Activated T-helper 1 cell treated with Interleukin-2 at 50 U/mL for 16 hours (primary cell): ENCODE measurements at regions not wholly inside any gene's neighbourhood (a gene's known extent, or its start where the extent isn't known, plus 50 kb on each side); places are given as distances from the start of the nearest gene placed in this dataset.
"Not testable (repeated sequence)": the region's sequence is repeated elsewhere in the genome, so short reads cannot be mapped to it uniquely, and the experiment has no call there.

ENCODE experiments used
- DNase-seq: peaks from one replicate; pipeline ENCODE4 v3.0.0-alpha.2; 2020; ENCODE audit warnings: low read depth

DNA sequence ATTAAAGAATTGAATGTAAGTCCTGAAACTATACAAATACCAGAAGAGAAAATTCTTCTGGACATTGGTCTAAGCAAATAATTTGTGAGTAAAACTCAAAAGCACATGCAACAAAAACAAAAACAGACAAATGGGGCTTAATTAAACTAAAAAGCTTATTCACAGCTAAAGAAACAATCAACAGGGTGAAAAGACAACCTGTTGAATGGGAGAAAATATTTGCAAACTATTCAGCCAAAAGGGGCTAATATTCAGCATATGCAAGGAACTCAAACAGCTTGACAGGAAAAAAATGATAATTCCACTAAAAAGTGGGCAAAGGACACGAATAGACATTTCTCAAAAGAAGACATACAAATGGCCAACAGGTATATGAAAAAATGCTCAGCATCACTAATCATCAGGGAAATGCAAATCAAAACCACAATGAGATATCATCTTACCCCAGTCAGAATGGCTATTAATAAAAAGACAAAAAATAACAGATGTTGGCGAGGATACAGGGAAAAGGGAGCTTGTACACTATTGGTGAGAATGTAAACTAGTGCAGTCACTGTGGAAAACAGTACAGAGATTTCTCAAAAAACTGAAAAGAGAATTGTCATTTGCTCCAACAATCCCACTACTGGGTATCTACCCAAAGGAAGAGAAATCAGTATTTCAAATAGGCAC lies 177.5 kb upstream of the RTL1 start:
- DNase-seq: no peak

DNA sequence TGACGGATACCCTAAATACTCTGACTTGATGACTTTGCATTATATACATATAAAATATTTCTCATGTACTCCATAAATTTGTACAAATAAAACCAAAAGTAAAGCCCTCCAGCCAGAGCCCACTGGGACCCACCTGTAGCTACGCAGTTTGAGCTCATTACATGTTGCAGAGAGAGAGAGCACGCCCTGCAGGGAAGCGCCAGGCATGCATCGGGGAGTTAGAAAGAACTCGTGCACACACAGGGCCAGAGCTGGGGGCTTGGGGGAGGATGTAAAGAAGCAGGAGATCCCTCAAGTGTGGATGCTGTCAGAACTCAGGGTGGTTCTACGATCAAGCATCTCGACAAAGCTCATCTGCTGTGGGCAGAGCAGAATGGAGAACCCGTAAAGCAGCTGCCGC lies 178.5 kb upstream of the RTL1 start:
- no peak for DNase-seq

DNA sequence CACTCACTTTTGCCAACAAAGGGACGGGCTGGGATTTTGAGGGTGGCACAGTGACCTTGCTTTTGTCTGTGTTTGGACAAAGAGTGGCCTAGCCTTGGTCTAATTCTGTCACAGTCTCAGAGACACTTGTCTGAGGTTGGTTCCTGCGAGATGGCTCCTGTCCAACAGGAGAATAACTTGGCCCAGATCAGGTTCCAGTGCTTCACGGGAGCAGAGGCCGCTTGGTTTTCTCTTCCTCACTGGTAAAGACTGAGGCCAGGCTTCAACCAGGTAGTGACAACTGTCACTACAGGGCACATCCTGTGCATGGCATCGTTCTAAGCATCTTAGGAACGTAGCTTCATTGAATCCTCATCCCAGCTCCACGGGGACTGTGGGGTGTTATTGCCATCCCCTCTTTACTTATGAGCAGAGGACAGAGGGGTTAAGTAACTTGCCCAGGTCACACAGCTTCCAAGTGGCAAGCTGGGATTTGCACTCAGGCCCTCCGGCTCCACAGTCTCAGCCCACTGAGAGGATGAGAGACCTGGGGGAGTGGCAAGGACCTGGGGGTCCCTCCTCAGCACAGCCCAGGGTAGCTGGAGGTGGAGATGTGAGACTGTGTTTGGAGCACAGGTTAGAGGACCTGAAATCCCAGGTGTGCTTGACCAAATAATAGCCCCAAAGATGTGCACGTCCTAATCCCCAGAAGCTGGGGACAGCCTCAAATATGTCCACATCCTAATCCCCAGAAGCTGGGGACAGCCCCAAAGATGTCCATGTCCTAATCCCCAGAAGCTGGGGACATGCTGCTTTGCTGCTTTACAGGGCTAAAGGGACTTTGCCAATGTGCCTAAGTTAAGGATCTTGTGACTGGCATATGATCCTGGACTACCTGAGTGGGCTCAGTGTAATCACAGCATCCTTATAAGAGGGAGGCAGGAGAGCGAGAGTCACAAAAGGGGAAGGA lies 179.2 kb upstream of the RTL1 start:
- DNase-seq: no peak

DNA sequence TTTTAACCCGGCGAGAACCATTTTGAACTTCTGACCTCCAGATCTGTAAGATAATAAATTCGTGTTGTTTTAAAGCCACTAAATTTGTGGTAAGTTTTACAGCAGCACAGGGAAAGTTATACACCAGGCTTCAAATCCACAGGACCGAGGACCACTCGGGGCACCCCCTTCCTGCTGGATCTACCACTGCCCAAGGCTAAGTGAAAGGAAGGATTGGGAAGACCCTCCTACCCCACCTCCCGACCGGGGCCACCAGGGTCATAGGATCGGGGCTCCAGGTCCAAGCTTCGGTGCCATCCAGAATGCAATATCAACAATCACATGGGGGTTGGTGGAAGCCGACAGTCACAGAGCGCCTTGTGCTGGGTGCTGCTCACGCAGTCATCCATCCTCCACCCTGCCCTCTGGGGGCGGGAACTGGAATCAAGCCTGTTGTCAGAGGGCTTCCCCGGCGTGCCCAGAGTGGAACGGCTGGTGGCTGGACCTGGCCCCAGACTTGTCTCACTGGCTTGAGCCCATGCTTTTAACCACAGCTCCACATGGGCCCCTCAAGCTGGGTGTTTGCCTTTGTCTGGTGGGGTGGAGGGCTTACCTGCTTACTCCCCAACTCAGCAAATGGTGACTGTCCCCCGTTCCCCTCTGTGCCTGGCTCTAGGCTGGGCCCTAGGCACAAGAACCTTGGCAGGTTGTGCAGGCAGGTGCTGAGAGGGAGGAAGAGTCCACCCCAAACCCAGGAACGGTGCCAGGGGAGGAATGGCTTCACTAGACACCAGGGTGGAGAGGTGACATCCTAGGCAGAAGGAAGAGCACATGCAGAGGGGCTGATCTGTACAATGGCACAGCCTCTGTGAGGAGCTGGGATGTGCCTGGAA lies 180.3 kb upstream of the RTL1 start:
- no peak for DNase-seq

DNA sequence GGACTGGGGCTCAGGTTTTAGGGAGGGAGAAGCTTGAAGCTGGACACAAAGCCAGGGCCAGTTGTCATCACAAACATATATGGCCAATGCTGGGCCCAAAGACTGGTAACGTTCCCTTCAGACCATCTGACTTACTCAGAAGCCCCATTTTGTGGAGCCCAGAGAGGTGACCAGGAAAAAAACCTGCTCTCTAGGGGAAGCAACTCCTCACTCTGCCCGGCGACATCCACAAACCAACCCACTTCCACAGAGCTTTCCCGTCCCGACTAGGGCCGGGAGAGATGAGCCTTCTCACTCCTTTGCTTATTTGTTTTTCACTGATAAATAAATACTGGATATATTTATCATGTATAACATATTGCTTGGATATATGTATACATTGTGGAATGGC lies 180.9 kb upstream of the RTL1 start:
- DNase-seq: no peak

DNA sequence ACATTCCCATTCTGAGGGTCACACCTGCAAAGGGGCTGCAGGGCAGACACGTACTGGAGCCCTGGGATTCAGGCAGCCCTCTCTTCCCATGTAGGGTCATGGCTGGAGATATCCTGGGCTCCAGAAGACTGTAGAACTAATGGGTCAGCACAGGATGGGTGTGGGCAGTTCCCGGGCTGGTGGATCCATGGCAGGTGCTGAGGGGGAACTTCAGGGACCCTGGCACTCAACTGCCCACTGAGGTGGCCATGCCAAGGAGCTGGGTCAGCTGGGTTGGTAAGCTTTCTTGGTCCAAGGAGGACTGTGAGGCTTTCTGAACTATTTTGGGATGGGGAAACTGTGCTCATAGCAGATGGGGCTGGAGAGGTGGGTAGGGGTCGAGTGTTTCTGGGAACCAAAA lies 183.4 kb upstream of the RTL1 start:
- DNase-seq: no peak

DNA sequence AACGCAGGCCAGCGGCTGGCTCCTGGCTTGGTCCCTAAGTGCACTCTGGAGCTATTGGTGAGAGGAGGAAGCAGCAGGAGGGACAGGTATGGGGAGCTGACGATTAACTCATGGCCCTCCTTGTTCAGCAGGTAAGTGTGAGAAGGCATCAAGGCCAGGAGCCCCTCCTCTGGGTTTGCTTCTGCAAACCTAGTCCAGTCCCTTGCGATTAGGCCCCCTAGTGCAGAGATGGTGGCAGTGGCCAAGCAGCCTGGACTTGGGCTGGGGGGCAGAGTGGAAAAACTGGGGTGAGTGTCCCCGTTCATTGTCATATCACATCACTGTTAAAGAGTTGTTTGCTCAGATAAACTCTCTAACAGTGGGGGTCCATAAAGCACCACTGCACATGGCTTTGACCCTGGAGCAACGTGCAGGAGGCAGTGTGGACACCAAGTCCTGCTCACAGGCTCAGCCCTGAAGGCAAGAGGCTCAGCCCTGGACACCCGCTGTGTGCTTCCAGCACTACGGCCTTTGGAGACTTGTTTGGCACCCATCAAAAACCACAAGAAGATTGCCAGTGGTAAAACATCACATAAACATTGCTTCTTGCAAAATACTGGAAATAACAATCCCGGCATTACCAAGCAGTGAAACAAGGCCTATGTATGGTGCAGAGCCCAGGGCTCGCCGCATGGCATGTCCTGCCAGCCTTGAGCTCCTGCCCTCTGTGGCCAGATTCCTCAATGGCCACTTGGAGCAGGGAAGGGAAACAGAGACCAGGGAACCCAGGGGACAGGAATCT lies 184.3 kb upstream of the RTL1 start:
- no peak for DNase-seq

DNA sequence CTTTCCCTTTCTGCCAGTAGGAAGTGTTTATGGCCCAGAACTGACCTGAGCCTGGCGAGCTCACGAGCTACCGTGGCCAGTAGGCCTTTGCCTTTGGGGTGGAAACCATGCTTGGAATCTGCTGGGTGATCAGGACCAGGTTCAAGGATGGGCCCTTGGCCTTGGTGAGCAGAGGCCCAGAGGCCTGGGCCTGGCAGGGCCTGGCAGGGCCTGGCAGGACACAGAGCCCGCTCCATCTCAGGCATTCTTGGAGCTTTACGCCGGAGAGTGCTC lies 184.8 kb upstream of the RTL1 start:
- DNase-seq: no peak

DNA sequence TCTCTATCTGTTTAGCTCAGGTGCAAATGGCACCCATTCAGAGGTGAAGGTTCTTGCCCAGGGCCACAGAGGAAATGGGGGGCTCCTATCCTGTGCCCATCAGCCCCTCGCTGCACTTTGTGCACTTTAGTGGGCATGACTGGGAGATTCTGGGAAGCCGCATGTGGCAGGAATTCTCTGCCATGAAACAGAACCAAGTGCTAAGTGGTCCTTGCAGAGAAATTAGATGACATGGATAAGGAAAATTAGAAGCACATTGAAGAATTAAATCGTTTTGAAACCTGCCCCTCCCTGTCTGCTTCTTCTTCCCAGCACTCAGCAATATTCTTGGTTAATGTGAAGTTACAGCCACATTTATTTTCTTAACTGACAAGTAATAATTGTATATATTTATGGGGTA lies 185.2 kb upstream of the RTL1 start:
- DNase-seq: no peak

DNA sequence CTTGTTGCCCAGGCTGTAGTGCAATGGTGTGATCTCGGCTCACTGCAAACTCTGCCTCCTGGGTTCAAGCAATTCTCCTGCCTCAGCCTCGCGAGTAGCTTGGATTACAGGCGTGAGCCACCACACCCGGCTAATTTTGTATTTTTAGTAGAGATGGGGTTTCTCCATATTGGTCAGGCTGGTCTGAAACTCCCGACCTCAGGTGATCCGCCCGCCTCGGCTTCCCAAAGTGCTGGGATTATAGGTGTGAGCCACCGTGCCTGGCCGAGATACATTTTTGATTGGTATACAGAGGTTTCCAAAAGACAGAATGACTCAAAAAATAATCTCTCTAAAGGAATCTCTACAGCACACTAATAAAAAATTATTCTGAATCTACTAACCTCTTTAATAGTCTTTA lies 187.0 kb upstream of the RTL1 start:
- not testable (repeated sequence) for DNase-seq

DNA sequence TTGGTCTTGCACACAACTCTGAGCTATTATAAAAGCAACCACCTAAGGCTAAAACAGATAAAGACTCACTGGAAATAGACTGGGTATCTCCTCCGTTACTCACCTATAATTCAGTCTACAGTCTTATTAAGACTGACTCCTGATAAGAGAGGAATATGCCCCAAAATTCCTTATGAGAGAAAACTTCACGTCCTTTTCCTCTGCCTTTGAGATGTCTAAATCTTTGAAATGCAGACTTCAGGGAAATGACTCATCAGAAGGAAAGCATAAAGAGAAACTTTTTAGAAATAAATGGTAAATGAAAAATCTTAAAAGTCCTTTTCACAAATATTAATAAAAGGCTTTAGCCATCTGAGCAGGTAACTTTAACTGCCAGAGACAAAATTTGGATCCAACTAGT lies 187.5 kb upstream of the RTL1 start:
- no peak for DNase-seq

DNA sequence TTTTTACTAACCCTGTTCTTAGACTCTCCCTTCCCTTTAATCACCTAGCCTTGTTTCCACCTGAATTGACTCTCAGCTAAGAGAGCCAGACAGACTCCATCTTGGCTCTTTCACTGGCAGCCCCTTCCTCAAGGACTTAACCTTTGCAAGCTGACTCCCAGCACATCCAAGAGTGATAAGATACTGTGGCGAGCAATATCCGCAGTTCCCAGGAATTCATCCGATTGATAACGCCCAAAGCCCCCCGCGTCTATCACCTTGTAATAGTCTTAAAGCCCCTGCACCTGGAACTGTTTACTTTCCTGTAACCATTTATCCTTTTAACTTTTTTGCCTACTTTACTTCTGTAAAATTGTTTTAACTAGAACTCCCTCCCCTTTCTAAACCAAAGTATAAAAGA lies 191.4 kb upstream of the RTL1 start:
- not testable (repeated sequence) for DNase-seq

DNA sequence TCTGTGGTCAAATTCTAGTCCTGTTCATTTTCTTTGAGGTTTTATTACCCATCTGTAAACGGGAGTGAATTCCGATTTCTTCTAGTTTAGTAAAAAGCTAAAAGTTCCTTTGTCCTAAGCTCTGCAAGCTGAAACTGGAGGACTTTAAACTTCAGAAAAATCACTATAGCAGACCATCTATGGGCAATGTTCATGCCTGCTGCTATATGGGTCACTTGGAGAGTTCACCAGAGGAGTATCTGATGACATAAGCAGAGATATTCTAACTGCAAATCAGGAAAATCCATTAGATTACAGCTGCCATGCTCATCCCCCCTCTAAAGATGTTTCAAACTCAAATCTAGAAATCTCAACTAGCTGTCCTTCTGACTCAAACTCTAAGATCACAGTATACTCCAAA lies 193.0 kb upstream of the RTL1 start:
- DNase-seq: no peak

DNA sequence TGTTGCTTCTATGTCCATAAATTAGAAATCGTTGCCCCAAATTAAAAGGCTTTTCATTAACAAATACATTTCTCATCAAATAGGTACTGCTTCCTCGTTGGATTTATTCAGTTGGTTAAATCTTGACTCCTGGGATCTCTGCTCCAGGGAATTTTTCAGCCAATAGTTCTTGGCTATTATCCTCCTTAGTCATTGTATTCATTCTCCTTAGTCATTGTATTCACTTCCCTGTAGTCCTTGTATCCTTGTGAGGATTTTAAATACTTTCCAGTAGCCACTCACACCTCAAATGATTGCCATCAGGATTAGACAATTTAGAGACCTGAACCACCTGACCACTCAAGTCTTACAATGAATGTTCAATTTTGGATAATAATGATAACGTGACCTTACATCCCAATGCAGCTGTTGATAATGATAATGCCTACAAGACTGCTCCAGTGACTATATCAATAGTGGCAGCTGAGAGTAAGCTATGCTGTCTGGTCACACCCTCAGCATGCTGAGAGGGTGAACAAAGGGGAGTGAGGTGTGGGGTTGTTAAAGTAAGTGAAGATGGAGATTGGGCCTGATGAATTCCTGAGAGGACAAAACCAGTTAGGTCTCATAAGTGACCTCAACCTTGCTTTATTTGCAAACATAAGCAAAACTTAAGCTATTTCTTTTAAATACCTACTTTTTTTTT lies 193.7 kb upstream of the RTL1 start:
- no peak for DNase-seq

DNA sequence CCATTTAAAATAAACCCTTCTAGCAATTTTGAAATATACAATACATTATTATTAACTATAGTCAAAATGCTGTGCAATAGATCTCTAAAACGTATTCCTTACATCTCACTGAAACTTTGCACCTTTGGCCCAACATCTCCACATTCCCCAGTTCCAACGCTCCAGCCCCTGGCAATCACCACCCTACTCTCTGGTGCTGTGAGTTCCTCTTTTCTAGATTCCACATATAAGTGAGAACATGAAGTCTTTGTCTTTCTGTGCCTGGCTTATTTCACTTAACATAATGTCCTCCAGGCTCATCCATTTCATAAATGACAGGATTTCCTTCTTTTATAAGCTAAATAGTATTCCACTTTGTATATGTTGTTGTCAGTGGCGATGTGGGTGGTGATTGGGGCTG lies 194.7 kb upstream of the RTL1 start:
- no peak for DNase-seq

DNA sequence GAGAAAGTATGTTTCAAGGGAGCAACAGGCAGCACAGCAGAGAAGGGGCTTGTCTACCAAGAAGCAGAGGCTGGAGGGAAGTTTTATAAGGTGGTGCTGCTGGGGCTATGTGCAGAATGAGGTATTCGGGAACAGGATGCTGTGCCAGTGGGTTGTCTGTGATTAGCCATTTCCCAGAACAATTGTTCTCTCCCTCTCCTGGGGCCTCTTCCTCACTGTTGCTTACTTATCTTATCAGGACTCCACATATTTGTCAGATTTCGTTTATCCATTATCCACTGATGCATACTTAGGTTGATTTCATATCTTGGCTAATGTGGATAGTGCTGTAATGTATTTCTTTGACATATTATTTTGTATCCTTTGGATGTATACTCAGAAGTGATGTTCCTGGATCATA lies 195.1 kb upstream of the RTL1 start:
- DNase-seq: no peak

DNA sequence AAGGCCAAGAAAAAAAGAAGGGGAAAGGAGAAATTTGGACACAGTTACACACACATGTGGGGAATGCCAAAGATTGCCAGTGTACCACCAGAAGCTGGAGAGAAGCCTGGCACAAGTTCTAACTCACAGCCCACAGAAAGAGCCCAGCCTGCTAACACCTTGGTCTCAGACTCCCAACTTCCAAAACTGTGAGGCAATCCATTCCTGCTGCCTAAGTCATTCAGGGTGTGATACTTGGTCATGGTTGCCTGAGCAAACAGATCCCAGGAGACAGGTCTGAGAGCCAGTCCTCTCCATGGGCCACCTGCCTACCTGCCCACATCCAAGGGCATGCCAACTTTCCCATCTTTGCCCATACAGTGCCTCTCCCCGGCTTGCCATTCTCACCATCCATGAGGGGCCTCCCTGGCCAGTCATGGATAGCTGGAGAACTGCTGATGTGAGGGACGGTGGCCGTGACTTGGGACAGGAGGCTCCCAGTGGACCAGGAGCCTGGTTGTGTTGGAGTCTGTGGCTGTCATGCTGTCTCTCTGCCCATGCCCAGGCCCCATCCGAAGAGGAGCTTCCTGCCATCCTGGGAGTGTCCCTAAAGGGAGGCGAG lies 198.0 kb upstream of the RTL1 start:
- no peak for DNase-seq

DNA sequence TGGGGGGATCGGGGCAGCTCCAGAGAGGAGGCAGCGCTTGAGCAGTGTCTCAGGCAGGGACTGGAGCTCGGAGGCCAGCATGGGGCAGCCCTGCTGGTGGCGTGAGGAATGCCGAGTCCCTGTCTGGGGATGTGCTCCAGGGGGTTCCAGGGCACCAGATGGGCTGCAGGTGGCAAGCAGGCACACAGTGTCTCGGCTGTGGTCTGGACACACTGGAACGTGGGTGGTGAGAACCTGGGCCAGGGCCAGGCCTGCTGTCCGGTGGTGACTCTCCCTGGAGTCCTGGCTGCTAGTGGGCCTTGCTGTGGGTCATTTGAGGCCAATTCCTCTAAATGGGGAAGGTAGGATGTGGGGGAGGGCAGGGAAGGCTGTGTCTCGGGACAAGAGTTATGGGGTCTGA lies 199.4 kb upstream of the RTL1 start:
- no peak for DNase-seq

DNA sequence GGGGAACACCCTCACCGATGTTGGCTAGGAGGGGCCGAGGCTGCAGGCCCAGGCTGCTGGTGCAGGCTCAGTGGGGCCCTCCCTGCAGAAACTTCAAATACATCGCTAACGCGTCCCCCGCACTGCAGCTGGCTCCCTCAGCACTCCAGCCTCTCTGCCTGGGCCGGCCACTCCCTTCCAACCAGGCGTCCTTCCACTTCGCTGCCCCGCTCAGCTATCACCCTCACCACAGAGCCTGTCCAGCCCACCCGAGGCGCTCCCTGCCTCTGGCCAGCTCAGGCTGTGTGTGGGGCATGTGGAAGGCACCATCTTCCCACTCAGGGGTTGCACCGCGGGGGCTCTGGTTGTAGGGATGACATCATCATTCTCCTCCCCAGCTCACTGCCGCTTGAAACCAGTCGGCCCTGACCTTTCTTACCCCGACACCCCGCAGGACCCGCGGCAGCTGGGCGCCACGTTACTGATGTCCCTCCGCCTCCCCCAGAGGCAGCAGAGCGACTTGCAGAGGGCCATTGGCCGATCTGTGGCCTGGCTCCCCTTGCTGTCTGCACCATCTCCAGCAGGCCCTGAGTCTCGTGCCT lies 199.9 kb upstream of the RTL1 start:
- no peak for DNase-seq

DNA sequence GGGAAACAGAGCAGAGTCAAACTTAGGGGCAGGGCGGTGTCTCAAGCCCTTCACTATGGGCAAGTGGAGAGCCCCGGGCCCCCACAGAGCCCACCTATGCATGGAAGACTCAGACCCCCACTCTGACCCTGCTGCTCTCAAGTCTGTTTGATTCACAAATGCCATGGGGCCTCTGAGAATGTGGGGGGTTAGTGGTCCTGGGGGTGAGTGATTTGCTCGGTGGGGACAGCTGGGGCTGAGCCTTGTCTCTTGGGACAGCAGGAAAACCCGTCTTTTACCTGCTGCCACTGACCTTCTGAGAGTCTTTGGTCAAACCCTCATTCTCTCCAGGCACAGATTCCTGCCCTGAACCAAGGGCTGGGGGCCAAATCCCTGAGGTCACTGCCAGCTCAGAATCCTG lies 201.0 kb upstream of the RTL1 start:
- no peak for DNase-seq

DNA sequence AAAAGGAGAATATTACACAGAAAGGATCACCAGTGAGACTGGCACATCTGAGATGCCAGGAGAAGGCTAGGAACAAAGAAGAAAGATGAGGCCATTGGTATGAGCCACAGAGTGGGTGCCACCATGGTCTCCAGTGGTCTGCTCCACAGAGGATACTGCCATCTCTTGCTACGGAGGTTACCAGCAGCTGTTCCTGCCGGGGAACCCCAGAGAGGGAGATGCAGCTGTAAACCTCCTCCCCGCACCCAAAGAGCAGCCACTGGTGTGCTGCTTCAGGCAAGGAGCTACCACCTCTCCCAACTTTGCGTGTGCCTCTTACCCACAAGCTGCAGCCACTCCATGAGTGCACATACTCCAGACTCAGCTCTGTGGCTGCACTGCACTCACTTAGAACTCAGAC lies 201.5 kb upstream of the RTL1 start:
- no peak for DNase-seq
